Osteocyte (in vitro differentiated cells): ENCODE measurements at regions not wholly inside any gene's neighbourhood (a gene's known extent, or its start where the extent isn't known, plus 50 kb on each side); places are given as distances from the start of the nearest gene placed in this dataset.
"Not testable (repeated sequence)": the region's sequence is repeated elsewhere in the genome, so short reads cannot be mapped to it uniquely, and the experiment has no call there.

Source experiments
- DNase-seq: peaks from one replicate; pipeline ENCODE4 v3.0.0; 2021; ENCODE audit warnings: mixed read lengths; ENCODE audit not compliant: unreplicated experiment; ENCODE audit errors: extremely low spot score
- H3K27ac Mint-ChIP-seq: one replicate; pipeline ENCODE4 v1.8.0; 2021; ENCODE audit warnings: mild to moderate bottlenecking, mixed read lengths; ENCODE audit not compliant: unreplicated experiment
- H3K27me3 Mint-ChIP-seq: one replicate; pipeline ENCODE4 v1.8.0; 2021; ENCODE audit warnings: mixed read lengths; ENCODE audit not compliant: unreplicated experiment
- H3K36me3 Mint-ChIP-seq: one replicate; pipeline ENCODE4 v1.8.0; 2021; ENCODE audit warnings: mixed read lengths; ENCODE audit not compliant: unreplicated experiment
- H3K4me1 Mint-ChIP-seq: one replicate; pipeline ENCODE4 v1.8.0; 2021; ENCODE audit warnings: mixed read lengths; ENCODE audit not compliant: unreplicated experiment
- H3K4me3 Mint-ChIP-seq: one replicate; pipeline ENCODE4 v1.8.0; 2021; ENCODE audit warnings: mild to moderate bottlenecking, moderate library complexity, mixed read lengths; ENCODE audit not compliant: unreplicated experiment
- H3K9me3 Mint-ChIP-seq: one replicate; pipeline ENCODE4 v1.8.0; 2021; ENCODE audit warnings: mixed read lengths; ENCODE audit not compliant: unreplicated experiment
- TF ChIP-seq, protein P1 (sequence below): fragments of 200-600 bp; sonication (generic); IDR thresholded peaks from 2 replicates; pipeline ENCODE4 v1.5.0; 2021; ENCODE audit warnings: antibody characterized with exemption, mild to moderate bottlenecking, moderate library complexity

DNA sequence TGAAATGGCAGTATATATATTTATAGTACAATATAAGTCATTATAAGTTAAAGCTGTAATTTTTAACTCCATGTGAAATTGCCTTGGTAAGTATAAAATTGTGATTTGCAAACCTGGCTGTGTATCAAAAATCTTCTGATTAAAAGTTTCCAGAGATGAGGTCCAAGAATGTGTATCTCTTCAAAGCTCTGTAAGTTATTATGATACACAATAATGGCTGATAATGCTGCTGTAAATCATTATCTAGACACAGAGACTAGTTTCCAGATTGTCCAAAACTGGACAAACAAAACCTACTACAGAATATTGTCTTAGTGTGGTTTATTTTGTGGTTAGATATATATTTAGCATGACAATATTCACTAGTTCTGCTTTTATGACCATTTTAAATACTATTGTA is 514.8 kb downstream of the SLC6A15 start:
- H3K36me3 Mint-ChIP-seq = no peaks in the 10 kb centered on the region
- H3K27ac Mint-ChIP-seq = no peak overlapping the region

DNA sequence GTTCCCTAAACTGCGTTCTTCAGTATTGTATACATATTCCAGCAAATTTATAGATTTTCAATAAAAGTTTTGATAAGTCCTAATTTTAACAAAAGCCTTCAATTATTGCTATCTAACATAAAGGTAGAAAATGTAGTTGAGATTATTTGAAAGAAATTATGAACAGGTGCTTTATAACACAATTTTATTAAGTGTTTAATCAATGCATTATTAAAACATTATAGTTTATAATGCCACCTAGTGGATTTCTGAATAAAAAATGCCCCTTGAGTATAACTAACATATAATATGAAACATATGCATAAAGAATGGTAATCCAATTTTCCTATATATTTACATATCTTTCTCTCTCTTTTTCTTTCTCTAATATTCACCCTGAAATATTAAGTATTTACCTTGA is 515.3 kb downstream of the SLC6A15 start:
- DNase-seq = no peak
- no peaks in the 10 kb centered on the region for H3K9me3 Mint-ChIP-seq

More for the DNA sequence above, 514.8 kb downstream of the SLC6A15 start:
- Mint-ChIP-seq H3K4me3 (no peak overlapping the region), H3K9me3 (no peaks in the 10 kb centered on the region), H3K27me3 (peaks cover 2% of the 10 kb centered on the region), H3K4me1 (peaks cover 2% of the 10 kb centered on the region)
- TF ChIP-seq, protein P1, sequence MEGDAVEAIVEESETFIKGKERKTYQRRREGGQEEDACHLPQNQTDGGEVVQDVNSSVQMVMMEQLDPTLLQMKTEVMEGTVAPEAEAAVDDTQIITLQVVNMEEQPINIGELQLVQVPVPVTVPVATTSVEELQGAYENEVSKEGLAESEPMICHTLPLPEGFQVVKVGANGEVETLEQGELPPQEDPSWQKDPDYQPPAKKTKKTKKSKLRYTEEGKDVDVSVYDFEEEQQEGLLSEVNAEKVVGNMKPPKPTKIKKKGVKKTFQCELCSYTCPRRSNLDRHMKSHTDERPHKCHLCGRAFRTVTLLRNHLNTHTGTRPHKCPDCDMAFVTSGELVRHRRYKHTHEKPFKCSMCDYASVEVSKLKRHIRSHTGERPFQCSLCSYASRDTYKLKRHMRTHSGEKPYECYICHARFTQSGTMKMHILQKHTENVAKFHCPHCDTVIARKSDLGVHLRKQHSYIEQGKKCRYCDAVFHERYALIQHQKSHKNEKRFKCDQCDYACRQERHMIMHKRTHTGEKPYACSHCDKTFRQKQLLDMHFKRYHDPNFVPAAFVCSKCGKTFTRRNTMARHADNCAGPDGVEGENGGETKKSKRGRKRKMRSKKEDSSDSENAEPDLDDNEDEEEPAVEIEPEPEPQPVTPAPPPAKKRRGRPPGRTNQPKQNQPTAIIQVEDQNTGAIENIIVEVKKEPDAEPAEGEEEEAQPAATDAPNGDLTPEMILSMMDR = no peak
- no peak for DNase-seq

DNA sequence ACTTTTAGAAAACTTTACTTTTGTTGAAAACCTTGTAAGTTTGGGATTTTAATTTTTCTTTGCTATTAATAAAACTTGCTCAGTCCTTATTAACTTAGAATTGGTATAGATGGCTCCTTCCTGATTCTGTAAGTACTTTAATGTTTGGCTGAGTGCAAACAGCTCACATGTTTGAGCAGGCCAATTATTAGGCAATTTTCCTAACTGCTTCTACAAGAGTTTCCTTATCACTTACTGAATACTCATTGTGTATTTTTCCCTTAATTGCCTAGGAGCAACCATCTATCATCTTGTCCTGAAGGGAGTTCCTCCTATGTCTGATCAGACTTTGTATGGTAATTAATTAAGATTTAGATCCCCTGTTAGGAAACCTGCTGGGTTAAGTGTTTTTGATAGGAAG is 521.4 kb downstream of the SLC6A15 start:
- not testable (repeated sequence) for H3K27ac Mint-ChIP-seq, H3K36me3 Mint-ChIP-seq, H3K4me3 Mint-ChIP-seq, H3K27me3 Mint-ChIP-seq, H3K4me1 Mint-ChIP-seq, DNase-seq, H3K9me3 Mint-ChIP-seq

More for the DNA sequence above, 515.3 kb downstream of the SLC6A15 start:
- H3K36me3 Mint-ChIP-seq = no peaks in the 10 kb centered on the region
- TF ChIP-seq, protein P1 = peak; percentile 57
- peaks cover 2% of the 10 kb centered on the region for H3K27me3 Mint-ChIP-seq
- H3K4me3 Mint-ChIP-seq = no peak overlapping the region
- H3K4me1 Mint-ChIP-seq = peaks cover 2% of the 10 kb centered on the region
- no peak overlapping the region for H3K27ac Mint-ChIP-seq

DNA sequence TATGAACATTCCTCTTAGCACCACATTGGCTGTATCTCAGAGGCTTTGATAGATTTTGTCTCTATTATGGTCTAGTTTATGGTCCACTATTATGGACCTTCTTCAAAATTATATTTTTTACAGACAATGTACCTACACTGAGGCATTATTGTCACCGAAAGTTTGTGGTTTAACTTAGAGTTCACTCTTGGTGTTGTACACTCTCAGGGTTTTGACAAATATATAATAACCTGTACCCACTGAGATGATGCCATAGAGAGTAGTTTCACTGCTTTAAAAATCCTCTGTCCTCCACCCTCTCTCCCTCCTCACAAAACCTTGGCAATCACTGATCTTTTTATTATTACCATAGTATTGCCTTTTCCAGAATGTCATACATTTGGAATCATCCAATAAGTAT is 528.2 kb downstream of the SLC6A15 start:
- H3K36me3 Mint-ChIP-seq = peaks cover 3% of the 10 kb centered on the region
- H3K27ac Mint-ChIP-seq = no peak overlapping the region
- H3K4me1 Mint-ChIP-seq = peaks cover 8% of the 10 kb centered on the region
- no peak overlapping the region for H3K4me3 Mint-ChIP-seq
- no peak for DNase-seq
- TF ChIP-seq, protein P1 = no peak
- peaks cover 29% of the 10 kb centered on the region for H3K9me3 Mint-ChIP-seq
- H3K27me3 Mint-ChIP-seq = no peaks in the 10 kb centered on the region

DNA sequence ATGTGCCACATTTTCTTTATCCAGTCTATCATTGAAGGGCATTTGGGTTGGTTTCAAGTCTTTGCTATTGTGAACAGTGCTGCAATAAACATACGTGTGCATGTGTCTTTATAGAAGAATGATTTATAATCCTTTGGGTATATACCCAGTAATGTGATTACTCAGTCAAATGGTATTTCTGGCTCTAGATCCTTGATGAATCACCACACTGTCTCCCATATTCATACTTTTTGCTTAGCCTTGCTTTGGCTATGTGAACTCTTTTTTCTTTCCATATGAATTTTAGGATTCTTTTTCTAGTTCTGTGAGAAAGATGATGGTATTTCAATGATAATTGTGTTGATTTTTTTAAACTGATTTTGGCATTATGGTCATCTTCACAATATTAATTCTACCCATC is 530.1 kb downstream of the SLC6A15 start:
- H3K4me3 Mint-ChIP-seq, H3K27ac Mint-ChIP-seq, DNase-seq, H3K36me3 Mint-ChIP-seq, H3K4me1 Mint-ChIP-seq, H3K27me3 Mint-ChIP-seq: not testable (repeated sequence)
- peaks cover 29% of the 10 kb centered on the region for H3K9me3 Mint-ChIP-seq

DNA sequence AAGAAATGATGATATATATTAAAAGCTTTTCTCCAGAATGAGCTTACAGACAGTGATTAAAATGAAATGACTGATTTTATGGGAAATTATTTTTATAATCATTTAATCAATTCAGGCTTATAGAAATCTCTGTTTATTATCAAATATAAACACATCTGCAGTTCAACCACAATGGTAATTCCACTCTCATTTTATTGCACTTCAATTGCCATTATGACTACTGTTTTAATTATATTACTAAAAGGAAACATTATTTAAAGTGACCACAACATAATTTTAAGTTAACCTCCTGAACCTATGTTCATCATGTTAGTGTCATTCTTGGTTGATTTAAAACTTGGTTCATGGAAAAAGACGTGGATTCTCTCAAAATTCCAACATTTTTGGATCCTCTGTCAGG is 536.3 kb downstream of the SLC6A15 start:
- H3K27ac Mint-ChIP-seq = no peak overlapping the region
- no peaks in the 10 kb centered on the region for H3K4me1 Mint-ChIP-seq
- TF ChIP-seq, protein P1 = no peak
- no peak overlapping the region for H3K4me3 Mint-ChIP-seq
- peaks cover under 1% of the 10 kb centered on the region for H3K9me3 Mint-ChIP-seq
- no peaks in the 10 kb centered on the region for H3K27me3 Mint-ChIP-seq
- DNase-seq = no peak
- H3K36me3 Mint-ChIP-seq = no peaks in the 10 kb centered on the region
